Posterior vena cava (tissue), 2 donors: ENCODE measurements at regions not wholly inside any gene's neighbourhood (a gene's known extent, or its start where the extent isn't known, plus 50 kb on each side); places are given as distances from the start of the nearest gene placed in this dataset.
"Not testable (repeated sequence)": the region's sequence is repeated elsewhere in the genome, so short reads cannot be mapped to it uniquely, and the experiment has no call there.

ENCODE experiments used
- DNase-seq: peaks from one replicate; pipeline ENCODE4 v3.0.0-alpha.2; 2020; ENCODE audit warnings: low spot score
- intact Hi-C, 2 donors: fragments of 100-400 bp; cut with DNase I; formaldehyde crosslinking; loops; one replicate each; pipeline versions ENCODE4 v1.14.1 to v1.14.2; 2022 to 2023
- donor health status: DM: yes; HTN: yes; CAD: no.
- donor health status: DM: yes; HTN: yes; CAD: no.

- DNase-seq, intact Hi-C loops: not testable (repeated sequence)
Observed at GRCh38 chr13:111757094-111757493, 309.9 kb upstream of the SOX1 start.

- intact Hi-C loops = not testable (repeated sequence)
Observed at GRCh38 chr13:111757618-111758017, 309.3 kb upstream of the SOX1 start.

DNA sequence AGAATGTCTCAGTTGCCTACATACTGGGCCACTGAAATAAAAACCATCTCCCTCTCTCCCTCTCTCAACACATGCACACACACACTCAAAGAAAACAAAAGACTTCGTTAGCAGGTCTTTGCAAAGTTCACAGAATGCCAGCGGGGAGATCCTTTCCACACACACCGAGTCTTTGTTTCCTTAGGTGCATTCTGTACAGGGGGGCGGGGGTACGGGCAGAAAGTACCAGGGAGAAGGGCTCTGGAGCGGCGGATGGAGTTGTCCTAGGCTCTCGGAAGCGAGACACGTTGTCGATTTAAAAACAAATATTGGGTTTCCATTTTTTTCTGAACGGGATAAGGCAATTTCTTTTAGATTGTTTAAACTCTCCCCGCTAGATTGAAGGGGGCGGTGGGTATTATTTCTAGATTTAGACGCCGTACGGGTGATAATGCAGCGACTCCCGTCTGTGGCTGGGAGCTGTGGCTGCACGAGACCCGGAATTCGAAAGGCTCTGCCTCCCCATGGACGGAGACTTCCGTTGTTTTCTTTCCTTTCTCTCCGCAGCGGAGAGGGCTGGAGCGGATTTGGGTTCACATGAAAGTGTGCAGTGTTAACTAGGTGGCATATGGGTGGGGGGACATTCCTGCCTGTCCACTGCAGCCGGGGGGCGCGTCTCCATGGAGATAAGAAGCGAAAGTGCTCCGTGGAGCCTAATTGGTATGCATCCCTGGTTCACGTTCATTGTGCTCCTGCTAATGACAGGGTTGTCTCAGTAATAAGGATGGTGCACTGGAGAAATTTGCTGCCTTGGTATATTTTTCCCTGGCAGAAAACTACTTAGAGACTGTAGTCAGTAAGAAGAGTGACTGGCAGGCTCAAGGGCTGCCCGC is 303.7 kb upstream of the SOX1 start:
- DNase-seq, intact Hi-C loops: not testable (repeated sequence)

More at GRCh38 chr13:111757618-111758017, 309.3 kb upstream of the SOX1 start:
- DNase-seq = not testable (repeated sequence)

GRCh38 chr13:111764550-111764949 is 302.4 kb upstream of the SOX1 start:
- DNase-seq, intact Hi-C loops: not testable (repeated sequence)

GRCh38 chr13:111764996-111765395 is 302.0 kb upstream of the SOX1 start:
- intact Hi-C loops, DNase-seq: not testable (repeated sequence)

GRCh38 chr13:111775718-111776117 is 291.2 kb upstream of the SOX1 start:
- DNase-seq, intact Hi-C loops: not testable (repeated sequence)

- intact Hi-C loops, DNase-seq: not testable (repeated sequence)
Observed at GRCh38 chr13:111777351-111777750, 289.6 kb upstream of the SOX1 start.

DNA sequence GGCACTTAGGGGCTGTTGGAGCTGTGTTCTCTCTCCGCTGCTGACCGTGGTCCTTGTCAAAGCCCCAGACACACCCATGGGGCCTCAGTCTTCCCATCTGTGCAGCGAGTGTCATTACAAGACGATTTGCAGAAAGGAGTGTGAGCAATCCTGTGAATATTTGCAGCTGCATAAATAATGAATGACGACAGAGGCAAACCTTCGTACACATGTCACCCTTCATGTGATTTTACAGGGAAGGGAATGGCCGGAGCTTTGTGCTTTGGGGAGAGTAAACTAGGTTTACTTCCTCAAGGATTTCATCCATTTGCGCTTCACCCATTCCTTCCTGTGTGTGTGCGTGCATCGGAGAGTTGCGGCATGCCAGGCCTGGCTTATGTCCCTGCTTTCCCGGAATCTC is 285.6 kb upstream of the SOX1 start:
- intact Hi-C loops = not testable (repeated sequence)

DNA sequence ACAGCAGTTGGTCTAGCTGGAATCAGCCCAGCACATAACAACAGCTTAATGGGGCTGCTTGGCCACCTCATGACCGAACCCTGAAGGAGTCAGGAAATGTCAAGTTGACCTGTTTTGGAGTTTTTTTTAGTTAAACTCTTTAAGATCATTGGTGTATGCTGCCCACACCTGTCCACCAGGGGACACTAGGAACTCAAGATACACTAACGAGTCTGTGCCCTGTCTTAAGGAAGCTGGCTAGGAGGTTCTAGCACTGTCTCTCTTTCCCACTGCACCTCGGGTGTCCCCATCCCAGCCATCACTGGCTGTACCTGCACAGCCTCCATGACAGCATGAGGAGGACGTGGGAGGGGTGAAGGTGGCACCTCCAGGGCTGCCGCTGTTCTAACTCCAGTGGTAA is 279.6 kb upstream of the SOX1 start:
- intact Hi-C loops, DNase-seq: not testable (repeated sequence)

More for the DNA sequence above, 285.6 kb upstream of the SOX1 start:
- not testable (repeated sequence) for DNase-seq

DNA sequence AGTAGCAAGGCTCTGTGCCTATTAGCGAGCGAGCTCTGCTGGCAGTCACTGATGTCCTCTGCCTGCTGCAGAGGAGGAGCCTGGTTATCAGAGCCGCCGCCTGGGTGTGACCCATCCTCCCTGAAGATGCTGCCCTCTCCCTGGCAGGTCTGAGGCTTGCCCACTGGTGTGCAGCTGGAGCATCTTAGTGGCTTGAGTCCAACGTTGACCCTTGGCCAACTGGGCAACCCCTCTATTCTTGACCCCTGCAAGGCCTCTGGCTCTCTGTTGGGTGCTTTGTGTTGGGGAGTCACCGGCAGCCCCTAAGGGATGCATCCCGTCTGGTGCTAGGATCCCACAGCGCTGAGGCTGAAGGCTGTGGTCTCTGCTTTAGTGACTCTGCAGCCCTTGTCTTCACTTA is 277.9 kb upstream of the SOX1 start:
- peak; percentile 66 for DNase-seq

GRCh38 chr13:111789420-111789819 is 277.5 kb upstream of the SOX1 start:
- DNase-seq = peak; percentile 45
- intact Hi-C loops = no loop called here

More for the DNA sequence above, 277.9 kb upstream of the SOX1 start:
- intact Hi-C loops = no loop called here

- DNase-seq = no peak
Observed at GRCh38 chr13:111790621-111791020, 276.3 kb upstream of the SOX1 start.

GRCh38 chr13:111791131-111791530 is 275.8 kb upstream of the SOX1 start:
- intact Hi-C loops = no loop called here
- peak; percentile 35 for DNase-seq

More at GRCh38 chr13:111790621-111791020, 276.3 kb upstream of the SOX1 start:
- intact Hi-C loops = no loop called here

GRCh38 chr13:111792956-111793355 is 274.0 kb upstream of the SOX1 start:
- intact Hi-C loops = no loop called here
- DNase-seq = peak; percentile 48
